GM13977 (cell line): ENCODE measurements at regions not wholly inside any gene's neighbourhood (a gene's known extent, or its start where the extent isn't known, plus 50 kb on each side); places are given as distances from the start of the nearest gene placed in this dataset.
A peak's percentile ranks its signal among the peaks of the same experiment; 100 is the strongest.

Experiments
- DNase-seq: peaks from one replicate; pipeline ENCODE4 v3.0.0; 2012; ENCODE audit warnings: low spot score
- in situ Hi-C: fragments of 300-500 bp; cut with MboI; formaldehyde crosslinking; loops from one replicate; pipeline ENCODE4 v1.12.0; 2022; ENCODE audit warnings: low sequenced_read_pairs, low pct_unique_long_range_greater_than_20kb, mixed read lengths, inconsistent platforms; ENCODE audit not compliant: unreplicated experiment
- TF ChIP-seq, protein P1 (sequence below): IDR thresholded peaks from 2 replicates; pipeline ENCODE4 v1.5.1; 2012; ENCODE audit warnings: mild to moderate bottlenecking, control low read depth; ENCODE audit not compliant: insufficient read depth; ENCODE audit errors: extremely low read depth, missing control alignments

DNA sequence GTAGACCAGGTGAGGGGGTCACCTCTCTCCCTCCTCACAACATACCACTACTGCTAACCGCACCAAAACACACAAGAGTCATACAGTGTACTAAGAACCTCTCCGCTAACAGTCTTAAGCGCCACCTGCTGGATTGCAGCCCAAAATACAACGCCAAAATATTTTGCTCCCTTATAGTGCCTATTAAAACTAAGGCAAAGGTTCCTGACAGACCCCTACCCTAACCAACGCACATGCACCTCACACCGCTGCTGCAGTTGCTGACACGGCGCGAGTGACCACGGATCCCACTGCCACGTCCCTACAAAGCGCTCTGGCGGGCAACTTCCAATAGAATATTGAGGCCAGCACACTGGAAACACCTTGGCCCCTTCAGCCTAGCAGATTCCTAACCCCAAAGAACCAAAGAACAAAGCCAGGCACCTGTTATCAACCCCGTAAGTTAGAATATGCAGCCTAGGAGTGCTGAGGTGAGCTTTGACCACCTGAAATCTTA lies 563.6 kb upstream of the SEMA3D start:
- in situ Hi-C loops = no loop called here
- TF ChIP-seq, protein P1, sequence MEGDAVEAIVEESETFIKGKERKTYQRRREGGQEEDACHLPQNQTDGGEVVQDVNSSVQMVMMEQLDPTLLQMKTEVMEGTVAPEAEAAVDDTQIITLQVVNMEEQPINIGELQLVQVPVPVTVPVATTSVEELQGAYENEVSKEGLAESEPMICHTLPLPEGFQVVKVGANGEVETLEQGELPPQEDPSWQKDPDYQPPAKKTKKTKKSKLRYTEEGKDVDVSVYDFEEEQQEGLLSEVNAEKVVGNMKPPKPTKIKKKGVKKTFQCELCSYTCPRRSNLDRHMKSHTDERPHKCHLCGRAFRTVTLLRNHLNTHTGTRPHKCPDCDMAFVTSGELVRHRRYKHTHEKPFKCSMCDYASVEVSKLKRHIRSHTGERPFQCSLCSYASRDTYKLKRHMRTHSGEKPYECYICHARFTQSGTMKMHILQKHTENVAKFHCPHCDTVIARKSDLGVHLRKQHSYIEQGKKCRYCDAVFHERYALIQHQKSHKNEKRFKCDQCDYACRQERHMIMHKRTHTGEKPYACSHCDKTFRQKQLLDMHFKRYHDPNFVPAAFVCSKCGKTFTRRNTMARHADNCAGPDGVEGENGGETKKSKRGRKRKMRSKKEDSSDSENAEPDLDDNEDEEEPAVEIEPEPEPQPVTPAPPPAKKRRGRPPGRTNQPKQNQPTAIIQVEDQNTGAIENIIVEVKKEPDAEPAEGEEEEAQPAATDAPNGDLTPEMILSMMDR = peak; percentile 85
- DNase-seq = peak; percentile 41

DNA sequence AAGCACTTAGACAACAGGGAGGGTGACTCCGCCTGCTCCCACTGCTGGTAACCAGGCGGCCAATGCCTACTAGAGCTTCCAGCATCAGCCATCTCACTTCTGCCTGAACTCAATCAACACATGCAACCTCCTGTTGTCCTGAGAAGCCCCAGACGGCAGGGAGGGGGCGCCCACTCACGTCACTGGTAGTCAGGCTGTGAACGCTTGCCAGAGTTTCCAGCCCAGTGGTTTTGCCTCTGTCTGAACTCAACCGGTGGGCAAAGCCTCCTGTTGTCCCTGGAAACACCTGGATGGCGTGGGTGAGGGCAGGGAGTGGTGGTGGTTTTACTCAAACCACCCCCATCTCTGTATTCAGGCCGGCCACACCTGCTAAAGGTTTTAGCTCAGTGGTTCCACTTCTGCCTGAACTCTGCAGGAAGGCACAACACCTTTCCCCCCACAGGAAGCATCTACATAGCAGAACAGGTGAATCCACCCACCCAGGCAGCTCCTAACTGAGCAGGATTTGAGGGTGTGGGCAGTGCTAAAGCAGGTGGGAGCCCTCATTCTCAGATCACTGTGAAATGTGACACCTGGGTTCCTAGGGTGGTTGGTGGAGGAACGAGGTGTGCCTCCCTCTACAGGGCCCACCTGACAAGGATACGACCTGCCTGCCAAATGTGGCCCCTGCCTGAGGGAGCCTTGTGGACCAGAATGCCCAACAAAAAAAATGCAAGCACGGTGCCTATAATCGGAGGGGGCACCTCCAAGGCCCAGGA lies 563.0 kb upstream of the SEMA3D start:
- in situ Hi-C loops = loop anchor here (25.0 kb wide), 1 partner anchor 713 kb away; no protein-coding TSS in a partner anchor
- TF ChIP-seq, protein P1 = no peak
- no peak for DNase-seq

DNA sequence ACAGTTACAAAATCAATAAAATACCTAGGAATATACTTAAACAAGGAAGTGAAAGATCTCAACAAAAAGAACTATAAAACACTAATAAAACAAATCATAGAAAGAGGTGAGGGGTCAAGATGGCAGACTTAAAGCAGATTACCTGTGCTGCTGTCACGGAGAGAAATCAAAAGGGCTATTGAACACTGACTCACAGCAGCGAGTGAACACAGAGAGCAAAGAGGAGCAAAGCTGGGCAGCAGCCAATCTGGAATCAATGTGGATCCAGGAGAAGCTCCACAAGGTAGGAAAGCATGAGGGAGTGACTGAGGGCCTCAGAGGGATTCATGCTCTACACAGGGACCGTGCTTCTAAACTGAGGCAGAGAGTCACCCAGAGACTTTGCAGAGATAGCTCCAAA lies 562.0 kb upstream of the SEMA3D start:
- TF ChIP-seq, protein P1 = no peak
- in situ Hi-C loops = loop anchor here (25.0 kb wide), 1 partner anchor 712 kb away; no protein-coding TSS in a partner anchor
- no peak for DNase-seq

DNA sequence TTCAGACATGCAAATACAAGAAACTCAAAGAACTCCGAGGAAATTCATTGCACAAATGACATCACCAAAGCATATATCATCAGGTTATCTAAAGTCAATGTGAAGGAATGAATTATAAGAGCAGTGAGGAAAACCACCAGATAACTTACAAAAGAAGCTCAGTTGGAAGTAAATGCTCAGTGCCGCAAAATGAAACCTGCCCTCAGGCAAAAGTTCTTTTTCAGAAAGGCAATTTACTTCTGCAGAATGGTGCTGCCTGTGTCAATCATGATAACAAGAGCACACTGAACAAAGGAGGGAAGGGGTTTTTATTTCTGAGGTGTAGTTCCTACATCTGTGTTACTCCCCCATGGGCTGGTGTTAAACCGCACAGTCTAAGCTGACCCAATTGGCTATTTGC lies 550.6 kb upstream of the SEMA3D start:
- TF ChIP-seq, protein P1 = no peak
- no peak for DNase-seq
- in situ Hi-C loops = loop anchor here (25.0 kb wide), 1 partner anchor 700 kb away; no protein-coding TSS in a partner anchor

DNA sequence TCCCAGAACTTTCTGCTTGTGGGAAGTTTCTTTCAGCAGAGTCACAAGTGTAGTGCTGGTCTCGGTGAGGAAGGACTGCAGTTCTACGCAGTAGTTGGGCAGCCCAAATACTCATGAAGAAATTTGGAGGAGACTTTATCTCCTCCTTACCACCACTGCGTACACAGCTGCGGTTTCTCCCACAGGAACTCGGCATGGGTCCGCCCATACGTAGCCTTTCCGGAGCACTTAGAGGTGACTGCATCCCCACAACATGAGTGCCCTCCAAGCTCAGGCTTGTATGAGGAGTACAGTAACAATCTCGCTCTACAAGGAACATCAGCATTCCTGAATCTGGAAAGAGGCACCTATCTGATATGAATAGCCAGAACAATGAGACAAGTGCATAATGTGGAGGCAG lies 549.2 kb upstream of the SEMA3D start:
- DNase-seq = no peak
- in situ Hi-C loops = loop anchor here (25.0 kb wide), 1 partner anchor 699 kb away; no protein-coding TSS in a partner anchor
- TF ChIP-seq, protein P1 = no peak

DNA sequence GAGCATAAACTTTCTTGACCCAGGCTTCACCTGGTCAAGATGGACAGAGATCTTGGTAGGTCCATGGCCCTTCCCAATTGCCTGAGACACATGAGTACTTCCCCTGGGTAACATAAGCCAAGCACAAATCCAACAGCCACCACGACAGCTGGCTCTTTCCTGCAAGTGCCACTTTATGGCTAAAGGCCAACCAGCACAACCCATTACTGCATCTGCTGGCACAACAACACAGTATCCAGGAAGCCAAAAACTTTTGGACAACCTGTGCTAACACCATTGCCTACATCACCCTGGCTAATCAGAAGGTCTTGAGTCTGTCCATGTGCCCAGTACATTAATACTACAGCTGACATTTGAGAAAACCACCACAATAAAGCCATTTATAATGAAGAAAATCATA lies 548.0 kb upstream of the SEMA3D start:
- in situ Hi-C loops = loop anchor here (25.0 kb wide), 1 partner anchor 698 kb away; no protein-coding TSS in a partner anchor
- DNase-seq = no peak
- TF ChIP-seq, protein P1 = no peak
